ENCODE measurements at regions not wholly inside any gene's neighbourhood (a gene's known extent, or its start where the extent isn't known, plus 50 kb on each side); places are given as distances from the start of the nearest gene placed in this dataset.

- Histone ChIP-seq H3K18ac (ENCODE audit: low read length) (no peak overlapping the region), H3K9ac (ENCODE audit: low read depth, low read length, poor library complexity) (no peak overlapping the region), H2BK5ac (ENCODE audit: low read length) (no peak overlapping the region), H3K79me1 (ENCODE audit: low read depth, low read length) (no peaks in the 10 kb centered on the region), H3K9me3 (replicated peaks in 1 of 2; ENCODE audit: control insufficient read depth in 2 of 2, insufficient read depth in 1 of 2, low read depth in 1 of 2, low read length in 2 of 2) (no peaks in the 10 kb centered on the region), H3K23ac (ENCODE audit: low read depth, low read length, poor library complexity) (no peak overlapping the region), H3K27ac (replicated peaks; ENCODE audit: low read length) (no peak overlapping the region), H2BK12ac (ENCODE audit: low read length) (no peak overlapping the region), H3K14ac (ENCODE audit: low read length) (no peak overlapping the region), H4K91ac (ENCODE audit: low read depth, low read length, poor library complexity) (no peak overlapping the region), H2BK120ac (ENCODE audit: low read depth, low read length) (no peak overlapping the region), H3K4ac (ENCODE audit: low read length) (no peak overlapping the region), H4K8ac (ENCODE audit: low read depth, low read length) (no peak overlapping the region), H2AK5ac (ENCODE audit: low read depth, low read length) (no peak overlapping the region), H3K4me3 (ENCODE audit: low read length in 2 of 2) (no peak overlapping the region), H3K4me1 (ENCODE audit: control insufficient read depth in 2 of 2, insufficient read depth in 1 of 2, low read depth in 1 of 2, low read length in 2 of 2) (peaks cover 4 to 6% of the 10 kb centered on the region in 2 donors), H3K27me3 (ENCODE audit: control insufficient read depth in 3 of 3, insufficient read depth in 3 of 3, low read depth in 1 of 3, low read length in 3 of 3) (no peaks in the 10 kb centered on the region), H2AFZ (ENCODE audit: low read length) (no peak overlapping the region), H3K36me3 (replicated peaks in 1 of 2; ENCODE audit: control insufficient read depth in 2 of 2, insufficient read depth in 2 of 2, low read length in 2 of 2) (no peaks in the 10 kb centered on the region), H2BK15ac (ENCODE audit: low read length) (no peak overlapping the region), H3K4me2 (ENCODE audit: insufficient read depth, low read length, poor library complexity, severe bottlenecking) (no peak overlapping the region)
- no CpG with 5 or more reads among the region's 6 CpGs for WGBS, 2 donors (ENCODE audit: extremely low coverage in 2 of 2, insufficient read length in 2 of 2, insufficient replicate concordance in 1 of 2)
- no peak for DNase-seq (ENCODE audit: low spot score)
Measured at GRCh38 chr3:55180936-55181535, 253.2 kb upstream of the LRTM1 start.

DNA sequence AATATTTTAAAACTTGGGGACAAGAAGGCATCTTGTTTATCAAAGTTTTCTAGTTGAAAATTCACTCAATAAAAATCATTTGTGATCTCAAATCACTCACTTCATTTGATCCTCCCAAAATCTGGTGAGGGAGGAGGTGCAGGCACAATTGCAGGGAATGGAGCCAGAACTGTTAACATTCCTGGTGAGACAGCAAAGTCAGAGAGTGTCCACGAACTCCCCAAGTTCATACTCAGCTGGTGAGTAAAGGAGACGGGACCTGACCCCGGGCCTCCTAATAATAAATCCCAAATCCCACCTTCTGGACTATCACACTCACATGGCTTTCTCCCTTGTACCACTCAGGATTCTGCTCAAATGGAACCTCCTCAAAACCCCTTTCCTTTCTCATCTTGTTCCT lies 252.3 kb upstream of the LRTM1 start:
- no CpG with 5 or more reads among the region's 3 CpGs for WGBS, 2 donors (ENCODE audit: extremely low coverage in 2 of 2, insufficient read length in 2 of 2, insufficient replicate concordance in 1 of 2)

GRCh38 chr3:55178336-55178735 lies 250.5 kb upstream of the LRTM1 start:
- H4K91ac ChIP-seq (ENCODE audit: low read depth, low read length, poor library complexity): no peak overlapping the region
- H3K27me3 ChIP-seq (ENCODE audit: control insufficient read depth in 3 of 3, insufficient read depth in 3 of 3, low read depth in 1 of 3, low read length in 3 of 3): no peaks in the 10 kb centered on the region
- H2BK120ac ChIP-seq (ENCODE audit: low read depth, low read length): no peak overlapping the region
- no peak overlapping the region for H2BK15ac ChIP-seq (ENCODE audit: low read length)
- no peak overlapping the region for H3K4me3 ChIP-seq (ENCODE audit: low read length in 2 of 2)
- no peak overlapping the region for H2AFZ ChIP-seq (ENCODE audit: low read length)
- no peak overlapping the region for H2BK12ac ChIP-seq (ENCODE audit: low read length)
- no peak overlapping the region for H2BK5ac ChIP-seq (ENCODE audit: low read length)
- no peak overlapping the region for H3K18ac ChIP-seq (ENCODE audit: low read length)
- H3K79me1 ChIP-seq (ENCODE audit: low read depth, low read length): no peaks in the 10 kb centered on the region
- no peak overlapping the region for H3K14ac ChIP-seq (ENCODE audit: low read length)
- H4K8ac ChIP-seq (ENCODE audit: low read depth, low read length): no peak overlapping the region
- DNase-seq (ENCODE audit: low spot score): no peak
- H3K9ac ChIP-seq (ENCODE audit: low read depth, low read length, poor library complexity): no peak overlapping the region
- no peak overlapping the region for H3K4me2 ChIP-seq (ENCODE audit: insufficient read depth, low read length, poor library complexity, severe bottlenecking)
- no peaks in the 10 kb centered on the region for H3K9me3 ChIP-seq (replicated peaks in 1 of 2; ENCODE audit: control insufficient read depth in 2 of 2, insufficient read depth in 1 of 2, low read depth in 1 of 2, low read length in 2 of 2)
- H2AK5ac ChIP-seq (ENCODE audit: low read depth, low read length): no peak overlapping the region
- no peaks in the 10 kb centered on the region for H3K36me3 ChIP-seq (replicated peaks in 1 of 2; ENCODE audit: control insufficient read depth in 2 of 2, insufficient read depth in 2 of 2, low read length in 2 of 2)
- no peak overlapping the region for H3K27ac ChIP-seq (replicated peaks; ENCODE audit: low read length)
- H3K23ac ChIP-seq (ENCODE audit: low read depth, low read length, poor library complexity): no peak overlapping the region
- H3K4ac ChIP-seq (ENCODE audit: low read length): no peak overlapping the region
- WGBS, 2 donors (ENCODE audit: extremely low coverage in 2 of 2, insufficient read length in 2 of 2, insufficient replicate concordance in 1 of 2): no CpG with 5 or more reads among the region's 3 CpGs
- peaks cover 2 to 4% of the 10 kb centered on the region in 2 donors for H3K4me1 ChIP-seq (ENCODE audit: control insufficient read depth in 2 of 2, insufficient read depth in 1 of 2, low read depth in 1 of 2, low read length in 2 of 2)

More for the DNA sequence above, 252.3 kb upstream of the LRTM1 start:
- H3K27me3 ChIP-seq (ENCODE audit: control insufficient read depth in 3 of 3, insufficient read depth in 3 of 3, low read depth in 1 of 3, low read length in 3 of 3): no peaks in the 10 kb centered on the region
- no peak overlapping the region for H3K18ac ChIP-seq (ENCODE audit: low read length)
- no peaks in the 10 kb centered on the region for H3K36me3 ChIP-seq (replicated peaks in 1 of 2; ENCODE audit: control insufficient read depth in 2 of 2, insufficient read depth in 2 of 2, low read length in 2 of 2)
- no peak overlapping the region for H2BK15ac ChIP-seq (ENCODE audit: low read length)
- no peak overlapping the region for H3K4me3 ChIP-seq (ENCODE audit: low read length in 2 of 2)
- peaks cover 4 to 6% of the 10 kb centered on the region in 2 donors for H3K4me1 ChIP-seq (ENCODE audit: control insufficient read depth in 2 of 2, insufficient read depth in 1 of 2, low read depth in 1 of 2, low read length in 2 of 2)
- no peak overlapping the region for H3K14ac ChIP-seq (ENCODE audit: low read length)
- H2AFZ ChIP-seq (ENCODE audit: low read length): no peak overlapping the region
- H3K23ac ChIP-seq (ENCODE audit: low read depth, low read length, poor library complexity): no peak overlapping the region
- no peaks in the 10 kb centered on the region for H3K79me1 ChIP-seq (ENCODE audit: low read depth, low read length)
- no peak for DNase-seq (ENCODE audit: low spot score)
- H2BK120ac ChIP-seq (ENCODE audit: low read depth, low read length): no peak overlapping the region
- H2AK5ac ChIP-seq (ENCODE audit: low read depth, low read length): no peak overlapping the region
- H3K4me2 ChIP-seq (ENCODE audit: insufficient read depth, low read length, poor library complexity, severe bottlenecking): no peak overlapping the region
- H3K9me3 ChIP-seq (replicated peaks in 1 of 2; ENCODE audit: control insufficient read depth in 2 of 2, insufficient read depth in 1 of 2, low read depth in 1 of 2, low read length in 2 of 2): no peaks in the 10 kb centered on the region
- no peak overlapping the region for H3K4ac ChIP-seq (ENCODE audit: low read length)
- H3K9ac ChIP-seq (ENCODE audit: low read depth, low read length, poor library complexity): no peak overlapping the region
- no peak overlapping the region for H3K27ac ChIP-seq (replicated peaks; ENCODE audit: low read length)
- H4K91ac ChIP-seq (ENCODE audit: low read depth, low read length, poor library complexity): no peak overlapping the region
- H4K8ac ChIP-seq (ENCODE audit: low read depth, low read length): no peak overlapping the region
- H2BK5ac ChIP-seq (ENCODE audit: low read length): no peak overlapping the region
- no peak overlapping the region for H2BK12ac ChIP-seq (ENCODE audit: low read length)

GRCh38 chr3:55177749-55178148 lies 249.9 kb upstream of the LRTM1 start:
- Histone ChIP-seq H3K23ac (ENCODE audit: low read depth, low read length, poor library complexity) (no peak overlapping the region), H3K79me1 (ENCODE audit: low read depth, low read length) (no peaks in the 10 kb centered on the region), H2AK5ac (ENCODE audit: low read depth, low read length) (no peak overlapping the region), H3K36me3 (replicated peaks in 1 of 2; ENCODE audit: control insufficient read depth in 2 of 2, insufficient read depth in 2 of 2, low read length in 2 of 2) (no peaks in the 10 kb centered on the region), H2BK120ac (ENCODE audit: low read depth, low read length) (no peak overlapping the region), H3K4me1 (ENCODE audit: control insufficient read depth in 2 of 2, insufficient read depth in 1 of 2, low read depth in 1 of 2, low read length in 2 of 2) (peaks cover 2 to 3% of the 10 kb centered on the region in 2 donors), H3K4ac (ENCODE audit: low read length) (no peak overlapping the region), H3K4me3 (ENCODE audit: low read length in 2 of 2) (no peak overlapping the region), H2AFZ (ENCODE audit: low read length) (no peak overlapping the region), H2BK12ac (ENCODE audit: low read length) (no peak overlapping the region), H3K9me3 (replicated peaks in 1 of 2; ENCODE audit: control insufficient read depth in 2 of 2, insufficient read depth in 1 of 2, low read depth in 1 of 2, low read length in 2 of 2) (peaks cover 0 to 2% of the 10 kb centered on the region in 2 donors), H3K27me3 (ENCODE audit: control insufficient read depth in 3 of 3, insufficient read depth in 3 of 3, low read depth in 1 of 3, low read length in 3 of 3) (no peaks in the 10 kb centered on the region), H3K27ac (replicated peaks; ENCODE audit: low read length) (no peak overlapping the region), H3K4me2 (ENCODE audit: insufficient read depth, low read length, poor library complexity, severe bottlenecking) (no peak overlapping the region), H3K18ac (ENCODE audit: low read length) (no peak overlapping the region), H2BK15ac (ENCODE audit: low read length) (no peak overlapping the region), H3K14ac (ENCODE audit: low read length) (no peak overlapping the region), H4K91ac (ENCODE audit: low read depth, low read length, poor library complexity) (no peak overlapping the region), H2BK5ac (ENCODE audit: low read length) (no peak overlapping the region), H3K9ac (ENCODE audit: low read depth, low read length, poor library complexity) (no peak overlapping the region), H4K8ac (ENCODE audit: low read depth, low read length) (no peak overlapping the region)
- DNase-seq (ENCODE audit: low spot score): no peak
- WGBS, 2 donors (ENCODE audit: extremely low coverage in 2 of 2, insufficient read length in 2 of 2, insufficient replicate concordance in 1 of 2): no CpG with 5 or more reads among the region's 6 CpGs

Measured in neuronal stem cell (in vitro differentiated cells).